Stimulated activated CD4-positive, alpha-beta T cell treated with anti-CD3 and anti-CD28 coated beads, Interleukin-12 subunit alpha, Interleukin-12 subunit beta, amount 100 ng/mL, for 4 hours (primary cell): ENCODE measurements at regions not wholly inside any gene's neighbourhood (a gene's known extent, or its start where the extent isn't known, plus 50 kb on each side); places are given as distances from the start of the nearest gene placed in this dataset.

ENCODE experiments used
- DNase-seq: peaks from one replicate; pipeline ENCODE4 v3.0.0-alpha.2; 2020

- DNase-seq = no peak
Measured at GRCh38 chr17:14759325-14759724, 458.4 kb downstream of the HS3ST3B1 start.

- no peak for DNase-seq
Measured at GRCh38 chr17:14756479-14756878, 455.6 kb downstream of the HS3ST3B1 start.

- DNase-seq = no peak
Measured at GRCh38 chr17:14755002-14755401, 454.1 kb downstream of the HS3ST3B1 start.

- DNase-seq = no peak
Measured at GRCh38 chr17:14753383-14753782, 452.5 kb downstream of the HS3ST3B1 start.

- no peak for DNase-seq
Measured at GRCh38 chr17:14752011-14752410, 451.1 kb downstream of the HS3ST3B1 start.

GRCh38 chr17:14750866-14751265 lies 450.0 kb downstream of the HS3ST3B1 start:
- DNase-seq = no peak

GRCh38 chr17:14749269-14749668 lies 448.4 kb downstream of the HS3ST3B1 start:
- no peak for DNase-seq

GRCh38 chr17:14748036-14748710 lies 447.3 kb downstream of the HS3ST3B1 start:
- DNase-seq = no peak

GRCh38 chr17:14747603-14747950 lies 446.7 kb downstream of the HS3ST3B1 start:
- no peak for DNase-seq

- no peak for DNase-seq
Measured at GRCh38 chr17:14746822-14747602, 446.1 kb downstream of the HS3ST3B1 start.

- DNase-seq = no peak
Measured at GRCh38 chr17:14745541-14745940, 444.7 kb downstream of the HS3ST3B1 start.

- DNase-seq = no peak
Measured at GRCh38 chr17:14744761-14745473, 444.0 kb downstream of the HS3ST3B1 start.

- no peak for DNase-seq
Measured at GRCh38 chr17:14741491-14741890, 440.6 kb downstream of the HS3ST3B1 start.

- DNase-seq = no peak
Measured at GRCh38 chr17:14739656-14740431, 439.0 kb downstream of the HS3ST3B1 start.

- DNase-seq = no peak
Measured at GRCh38 chr17:14738652-14738988, 437.7 kb downstream of the HS3ST3B1 start.

GRCh38 chr17:14737984-14738651 lies 437.2 kb downstream of the HS3ST3B1 start:
- DNase-seq = no peak

- no peak for DNase-seq
Measured at GRCh38 chr17:14736631-14737030, 435.8 kb downstream of the HS3ST3B1 start.

GRCh38 chr17:14733376-14733775 lies 432.5 kb downstream of the HS3ST3B1 start:
- no peak for DNase-seq

GRCh38 chr17:14732211-14732610 lies 431.3 kb downstream of the HS3ST3B1 start:
- no peak for DNase-seq

GRCh38 chr17:14731591-14731990 lies 430.7 kb downstream of the HS3ST3B1 start:
- DNase-seq = no peak

- DNase-seq = no peak
Measured at GRCh38 chr17:14730821-14731220, 429.9 kb downstream of the HS3ST3B1 start.

- DNase-seq = no peak
Measured at GRCh38 chr17:14725729-14726128, 424.8 kb downstream of the HS3ST3B1 start.

- no peak for DNase-seq
Measured at GRCh38 chr17:14724770-14725169, 423.9 kb downstream of the HS3ST3B1 start.
